SU-DHL-6 (cell line): ENCODE measurements at regions not wholly inside any gene's neighbourhood (a gene's known extent, or its start where the extent isn't known, plus 50 kb on each side); places are given as distances from the start of the nearest gene placed in this dataset.
A peak's percentile ranks its signal among the peaks of the same experiment; 100 is the strongest.

Experiments used
- EZH2phosphoT487 ChIP-seq: fragments of 200-600 bp; sonication (generic), shearing (Covaris generic); conservative IDR thresholded peaks from 2 replicates; pipeline ENCODE4 v1.6.1; 2018; ENCODE audit warnings: mild to moderate bottlenecking, antibody characterized with exemption, low read length, moderate library complexity, mixed read lengths
- TF ChIP-seq, protein P1 (sequence below): fragments of 200-600 bp; sonication (generic); IDR thresholded peaks from one replicate; pipeline ENCODE4 v1.5.1; 2017; ENCODE audit warnings: antibody characterized with exemption, mild to moderate bottlenecking, low read length, moderate library complexity; ENCODE audit not compliant: insufficient read depth, poor library complexity, severe bottlenecking

DNA sequence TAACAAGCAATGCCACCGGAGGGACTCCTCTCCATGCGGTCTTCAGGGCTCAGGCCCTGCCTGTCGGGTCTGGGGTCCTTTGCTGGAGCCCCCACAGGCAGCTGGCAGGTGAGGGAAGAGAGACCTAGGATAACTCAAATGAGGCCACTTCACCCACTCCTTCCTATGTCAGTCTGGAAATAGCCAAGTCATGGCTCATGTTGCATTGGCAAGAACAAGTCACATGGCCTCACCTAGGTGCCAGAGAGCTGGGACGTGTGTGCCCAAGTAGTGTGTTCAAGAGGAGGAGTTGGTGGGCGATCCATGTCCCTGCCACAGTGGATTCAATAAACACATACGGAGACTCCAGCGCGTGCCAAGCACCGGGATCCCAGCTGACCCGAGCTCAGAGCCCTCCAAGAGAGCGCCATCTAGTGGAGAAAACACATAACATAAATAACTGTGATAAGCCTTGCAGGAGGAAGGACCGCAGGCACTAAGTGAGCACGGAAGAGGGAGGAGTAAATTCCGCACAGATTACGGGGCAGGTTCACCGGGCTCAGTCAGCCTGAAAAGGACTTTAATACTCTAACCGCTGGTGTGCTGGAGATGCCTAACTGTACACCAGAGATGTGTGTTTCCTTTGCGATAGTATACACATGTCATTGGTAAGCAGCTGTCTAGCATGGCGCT, 580.8 kb downstream of the CCDC171 start:
- TF ChIP-seq, protein P1, sequence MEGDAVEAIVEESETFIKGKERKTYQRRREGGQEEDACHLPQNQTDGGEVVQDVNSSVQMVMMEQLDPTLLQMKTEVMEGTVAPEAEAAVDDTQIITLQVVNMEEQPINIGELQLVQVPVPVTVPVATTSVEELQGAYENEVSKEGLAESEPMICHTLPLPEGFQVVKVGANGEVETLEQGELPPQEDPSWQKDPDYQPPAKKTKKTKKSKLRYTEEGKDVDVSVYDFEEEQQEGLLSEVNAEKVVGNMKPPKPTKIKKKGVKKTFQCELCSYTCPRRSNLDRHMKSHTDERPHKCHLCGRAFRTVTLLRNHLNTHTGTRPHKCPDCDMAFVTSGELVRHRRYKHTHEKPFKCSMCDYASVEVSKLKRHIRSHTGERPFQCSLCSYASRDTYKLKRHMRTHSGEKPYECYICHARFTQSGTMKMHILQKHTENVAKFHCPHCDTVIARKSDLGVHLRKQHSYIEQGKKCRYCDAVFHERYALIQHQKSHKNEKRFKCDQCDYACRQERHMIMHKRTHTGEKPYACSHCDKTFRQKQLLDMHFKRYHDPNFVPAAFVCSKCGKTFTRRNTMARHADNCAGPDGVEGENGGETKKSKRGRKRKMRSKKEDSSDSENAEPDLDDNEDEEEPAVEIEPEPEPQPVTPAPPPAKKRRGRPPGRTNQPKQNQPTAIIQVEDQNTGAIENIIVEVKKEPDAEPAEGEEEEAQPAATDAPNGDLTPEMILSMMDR = peak; percentile 90
- no peak for TF ChIP-seq EZH2phosphoT487
